GM12874 (cell line): ENCODE measurements at regions not wholly inside any gene's neighbourhood (a gene's known extent, or its start where the extent isn't known, plus 50 kb on each side); places are given as distances from the start of the nearest gene placed in this dataset.

ENCODE experiments used
- TF ChIP-seq, protein P1 (sequence below): IDR thresholded peaks from 2 replicates; pipeline ENCODE4 v1.5.1; 2011; ENCODE audit warnings: low read depth, mild to moderate bottlenecking, control low read depth, low read length, moderate library complexity; ENCODE audit not compliant: insufficient read depth

GRCh38 chr6:103672169-103672568 is 1187.5 kb downstream of the HACE1 start:
- TF ChIP-seq, protein P1, sequence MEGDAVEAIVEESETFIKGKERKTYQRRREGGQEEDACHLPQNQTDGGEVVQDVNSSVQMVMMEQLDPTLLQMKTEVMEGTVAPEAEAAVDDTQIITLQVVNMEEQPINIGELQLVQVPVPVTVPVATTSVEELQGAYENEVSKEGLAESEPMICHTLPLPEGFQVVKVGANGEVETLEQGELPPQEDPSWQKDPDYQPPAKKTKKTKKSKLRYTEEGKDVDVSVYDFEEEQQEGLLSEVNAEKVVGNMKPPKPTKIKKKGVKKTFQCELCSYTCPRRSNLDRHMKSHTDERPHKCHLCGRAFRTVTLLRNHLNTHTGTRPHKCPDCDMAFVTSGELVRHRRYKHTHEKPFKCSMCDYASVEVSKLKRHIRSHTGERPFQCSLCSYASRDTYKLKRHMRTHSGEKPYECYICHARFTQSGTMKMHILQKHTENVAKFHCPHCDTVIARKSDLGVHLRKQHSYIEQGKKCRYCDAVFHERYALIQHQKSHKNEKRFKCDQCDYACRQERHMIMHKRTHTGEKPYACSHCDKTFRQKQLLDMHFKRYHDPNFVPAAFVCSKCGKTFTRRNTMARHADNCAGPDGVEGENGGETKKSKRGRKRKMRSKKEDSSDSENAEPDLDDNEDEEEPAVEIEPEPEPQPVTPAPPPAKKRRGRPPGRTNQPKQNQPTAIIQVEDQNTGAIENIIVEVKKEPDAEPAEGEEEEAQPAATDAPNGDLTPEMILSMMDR, result no peak

GRCh38 chr6:103629613-103630012 is 1230.1 kb downstream of the HACE1 start:
- TF ChIP-seq, protein P1, result no peak

DNA sequence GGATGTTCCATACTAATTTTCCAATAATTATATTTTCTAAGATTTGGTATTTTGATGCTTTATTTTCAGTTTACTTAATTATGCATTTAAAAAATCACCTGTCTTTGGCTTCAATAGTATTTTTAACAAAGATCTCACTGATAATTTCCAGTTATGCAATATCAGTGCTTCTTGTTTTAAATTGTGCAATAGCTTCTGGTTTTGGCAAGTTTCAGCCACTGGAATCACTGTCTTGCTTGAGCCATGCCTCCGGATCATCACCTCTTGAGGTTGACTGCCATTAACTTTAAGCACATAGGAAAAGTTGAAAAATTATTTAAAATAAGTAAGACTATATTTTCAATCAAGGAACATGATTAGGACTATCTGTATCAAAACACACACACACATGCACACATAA is 1242.1 kb downstream of the HACE1 start:
- TF ChIP-seq, protein P1, result no peak

DNA sequence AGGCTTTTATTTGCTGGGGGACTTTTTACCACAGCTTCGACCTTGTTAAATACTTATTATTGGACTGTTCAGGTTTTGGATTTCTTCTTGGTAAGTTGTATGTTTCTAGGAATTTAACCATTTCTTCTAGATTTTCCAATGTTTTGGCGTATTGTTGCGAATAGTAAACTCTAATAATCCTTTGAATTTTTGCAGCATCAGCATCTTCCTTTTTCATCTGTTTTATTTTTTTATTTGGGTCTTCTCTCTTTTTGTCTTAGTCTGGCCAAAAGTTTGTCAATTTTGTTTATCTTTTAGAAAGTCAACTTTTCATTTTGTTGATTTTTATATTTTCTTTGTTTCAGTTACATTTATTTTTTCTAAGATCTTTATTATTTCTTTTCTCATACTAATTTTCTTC is 1272.0 kb downstream of the HACE1 start:
- TF ChIP-seq, protein P1, result no peak

GRCh38 chr6:103578115-103578514 is 1281.6 kb downstream of the HACE1 start:
- TF ChIP-seq, protein P1, result no peak

DNA sequence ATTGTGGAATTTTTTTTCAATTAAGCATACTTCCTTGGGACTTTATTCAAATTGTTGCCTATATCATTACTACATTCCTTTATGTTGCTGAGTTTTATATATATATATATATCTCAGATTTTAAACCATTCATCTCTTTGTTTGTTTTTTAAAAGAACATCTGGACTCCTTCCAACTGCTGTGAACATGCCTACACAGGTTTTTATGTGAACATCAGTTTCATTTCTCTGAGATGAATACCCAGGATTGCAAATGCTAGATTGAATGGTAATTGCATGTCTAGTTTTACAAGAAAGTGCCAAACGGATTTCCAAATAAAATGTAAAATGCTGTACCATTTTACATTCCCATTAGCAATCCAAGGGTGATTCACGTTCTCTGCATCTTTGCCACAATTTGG is 1289.3 kb downstream of the HACE1 start:
- TF ChIP-seq, protein P1, result no peak

DNA sequence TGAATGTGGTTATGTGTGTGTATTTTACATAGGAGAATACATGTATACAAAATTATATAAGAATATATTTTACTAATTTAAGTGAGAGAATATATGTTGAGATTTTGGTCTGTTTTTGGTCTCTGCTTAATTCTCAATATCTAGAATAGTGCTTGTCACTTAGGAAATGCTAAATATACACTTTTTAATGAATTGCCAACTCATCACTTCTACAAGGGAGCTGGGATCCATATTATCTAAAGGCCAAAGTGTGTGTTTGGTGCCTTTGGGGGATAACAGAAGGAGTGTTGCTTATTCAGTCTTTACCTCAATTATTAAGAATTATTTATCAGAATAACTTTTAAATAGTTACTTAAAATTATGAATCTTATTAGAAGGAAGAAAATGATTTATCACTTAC is 1304.8 kb downstream of the HACE1 start:
- TF ChIP-seq, protein P1, result no peak

DNA sequence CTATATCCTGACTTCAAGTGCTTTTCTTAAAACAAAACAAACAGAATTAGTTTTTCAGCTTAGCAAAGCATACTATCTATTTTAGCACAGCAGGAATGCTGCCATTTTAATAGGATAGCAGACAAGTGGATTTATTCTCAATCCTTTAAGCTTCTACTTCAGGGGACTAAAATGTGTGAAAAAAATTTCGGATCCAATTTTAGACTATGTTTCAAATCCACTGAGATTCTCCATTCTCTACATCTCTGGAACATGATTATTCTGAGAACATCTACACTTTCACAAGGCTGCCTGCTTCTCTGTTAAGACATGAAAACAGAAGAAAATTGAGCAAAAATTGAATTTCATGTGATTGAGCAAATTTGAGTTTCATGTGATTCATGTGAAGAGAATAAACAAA is 1321.3 kb downstream of the HACE1 start:
- TF ChIP-seq, protein P1, result no peak
